ENCODE measurements at regions not wholly inside any gene's neighbourhood (a gene's known extent, or its start where the extent isn't known, plus 50 kb on each side); places are given as distances from the start of the nearest gene placed in this dataset.

- Mint-ChIP-seq H3K36me3 (ENCODE audit: insufficient read depth, unreplicated experiment) (no peaks in the 10 kb centered on the region), H3K4me1 (ENCODE audit: low read depth, unreplicated experiment) (no peaks in the 10 kb centered on the region), H3K27me3 (ENCODE audit: insufficient read depth, unreplicated experiment) (no peaks in the 10 kb centered on the region), H3K27ac (ENCODE audit: unreplicated experiment) (no peak overlapping the region), H3K4me3 (ENCODE audit: unreplicated experiment) (no peak overlapping the region), H3K9me3 (ENCODE audit: unreplicated experiment) (no peaks in the 10 kb centered on the region)
- CTCF ChIA-PET, result no interaction called here
- no peak for TF ChIP-seq CTCF (IDR thresholded peaks at IDR 0.05; ENCODE audit: insufficient read depth in 1 of 2, low read depth in 1 of 2, low read length in 1 of 2, severe bottlenecking in 1 of 2, unreplicated experiment in 1 of 2)
- POLR2A ChIA-PET, result no interaction called here
- H3K4me1 ChIP-seq, result no peaks in the 10 kb centered on the region
- H3K9me3 ChIP-seq, result no peaks in the 10 kb centered on the region
- no peaks in the 10 kb centered on the region for H3K27me3 ChIP-seq (replicated peaks; ENCODE audit: control insufficient read depth, insufficient read depth, low read length)
- intact Hi-C loops (cut with micrococcal nuclease; ENCODE audit: unreplicated experiment), result no loop called here
- no TSS peak for BruUV-seq (replicated peaks)
- no peaks in the 10 kb centered on the region for H3K36me3 ChIP-seq (ENCODE audit: control insufficient read depth, insufficient read depth, low read length)
- no peak overlapping the region for H3K4me3 ChIP-seq (ENCODE audit: low read depth, low read length)
- no peak for DNase-seq
These were observed 420.4 kb upstream of the MIS18BP1 start for GRCh38 chr14:45673420-45673819.

- H3K4me1 ChIP-seq, result no peaks in the 10 kb centered on the region
- H3K36me3 Mint-ChIP-seq (ENCODE audit: insufficient read depth, unreplicated experiment), result no peaks in the 10 kb centered on the region
- no peaks in the 10 kb centered on the region for H3K36me3 ChIP-seq (ENCODE audit: control insufficient read depth, insufficient read depth, low read length)
- CTCF ChIA-PET, result no interaction called here
- no peaks in the 10 kb centered on the region for H3K9me3 Mint-ChIP-seq (ENCODE audit: unreplicated experiment)
- intact Hi-C loops (cut with micrococcal nuclease; ENCODE audit: unreplicated experiment), result no loop called here
- peak; percentile 20 to 34 for DNase-seq
- BruUV-seq (replicated peaks), result no TSS peak
- H3K4me3 ChIP-seq (ENCODE audit: low read depth, low read length), result no peak overlapping the region
- H3K27ac Mint-ChIP-seq (ENCODE audit: unreplicated experiment), result no peak overlapping the region
- peak in 1 of 2 experiments; percentile 32 for TF ChIP-seq CTCF (IDR thresholded peaks at IDR 0.05; ENCODE audit: insufficient read depth in 1 of 2, low read depth in 1 of 2, low read length in 1 of 2, severe bottlenecking in 1 of 2, unreplicated experiment in 1 of 2)
- no peaks in the 10 kb centered on the region for H3K9me3 ChIP-seq
- H3K27me3 ChIP-seq (replicated peaks; ENCODE audit: control insufficient read depth, insufficient read depth, low read length), result no peaks in the 10 kb centered on the region
- no peaks in the 10 kb centered on the region for H3K4me1 Mint-ChIP-seq (ENCODE audit: low read depth, unreplicated experiment)
- POLR2A ChIA-PET, result no interaction called here
- H3K4me3 Mint-ChIP-seq (ENCODE audit: unreplicated experiment), result no peak overlapping the region
- no peaks in the 10 kb centered on the region for H3K27me3 Mint-ChIP-seq (ENCODE audit: insufficient read depth, unreplicated experiment)
These were observed 411.8 kb upstream of the MIS18BP1 start for GRCh38 chr14:45664668-45665356.

- DNase-seq, result no peak
- Mint-ChIP-seq H3K27me3 (ENCODE audit: insufficient read depth, unreplicated experiment) (peaks cover 2% of the 10 kb centered on the region), H3K36me3 (ENCODE audit: insufficient read depth, unreplicated experiment) (no peaks in the 10 kb centered on the region), H3K4me3 (ENCODE audit: unreplicated experiment) (no peak overlapping the region), H3K27ac (ENCODE audit: unreplicated experiment) (no peak overlapping the region), H3K4me1 (ENCODE audit: low read depth, unreplicated experiment) (no peaks in the 10 kb centered on the region), H3K9me3 (ENCODE audit: unreplicated experiment) (no peaks in the 10 kb centered on the region)
- BruUV-seq (replicated peaks), result no TSS peak
- H3K4me3 ChIP-seq (ENCODE audit: low read depth, low read length), result no peak overlapping the region
- H3K4me1 ChIP-seq, result no peaks in the 10 kb centered on the region
- TF ChIP-seq CTCF (IDR thresholded peaks at IDR 0.05; ENCODE audit: insufficient read depth in 1 of 2, low read depth in 1 of 2, low read length in 1 of 2, severe bottlenecking in 1 of 2, unreplicated experiment in 1 of 2), result no peak
- H3K9me3 ChIP-seq, result no peaks in the 10 kb centered on the region
- CTCF ChIA-PET, result no interaction called here
- H3K36me3 ChIP-seq (ENCODE audit: control insufficient read depth, insufficient read depth, low read length), result no peaks in the 10 kb centered on the region
- H3K27me3 ChIP-seq (replicated peaks; ENCODE audit: control insufficient read depth, insufficient read depth, low read length), result no peaks in the 10 kb centered on the region
- intact Hi-C loops (cut with micrococcal nuclease; ENCODE audit: unreplicated experiment), result no loop called here
- POLR2A ChIA-PET, result no interaction called here
These were observed 405.9 kb upstream of the MIS18BP1 start for GRCh38 chr14:45658917-45659299.
